Gastroesophageal sphincter (tissue), 4 donors: ENCODE measurements at regions not wholly inside any gene's neighbourhood (a gene's known extent, or its start where the extent isn't known, plus 50 kb on each side); places are given as distances from the start of the nearest gene placed in this dataset.

ENCODE experiments used
- ATAC-seq: fragments of 150-250 bp; one replicate; pipeline ENCODE4 v1.9.1; 2016; ENCODE audit warnings: mild to moderate bottlenecking, moderate library complexity
- H3K27ac ChIP-seq, 4 donors: fragments of 200-600 bp; sonication (generic) in 3 of 4; 1 replicate in 3 of 4; 2 replicates in 1 of 4; pipeline ENCODE4 v1.5.1; 2016 to 2019
- H3K27me3 ChIP-seq: fragments of 200-600 bp; sonication (generic); one replicate; pipeline ENCODE4 v1.5.1; 2019
- H3K36me3 ChIP-seq, 2 donors: fragments of 200-600 bp; sonication (generic); one replicate each; pipeline ENCODE4 v1.5.1; 2019; ENCODE audit warnings: control low read depth in 1 of 2
- H3K4me1 ChIP-seq, 3 donors: fragments of 200-600 bp; sonication (generic); 1 replicate in 2 of 3; 2 replicates in 1 of 3; pipeline ENCODE4 v1.5.1; 2016 to 2019; ENCODE audit warnings: control low read depth in 2 of 3
- H3K4me3 ChIP-seq, 2 donors: fragments of 200-600 bp; sonication (generic); one replicate each; pipeline ENCODE4 v1.5.1; 2019; ENCODE audit warnings: mild to moderate bottlenecking in 1 of 2, moderate library complexity in 1 of 2
- H3K9me3 ChIP-seq, 3 donors: fragments of 200-600 bp; sonication (generic); one replicate each; pipeline ENCODE4 v1.5.1; 2017 to 2019; ENCODE audit warnings: control low read depth in 2 of 3
- EP300 ChIP-seq: sonication (generic); formaldehyde crosslinking; IDR thresholded peaks from one replicate; pipeline ENCODE4 v1.6.1; 2017; ENCODE audit warnings: antibody characterized with exemption, mild to moderate bottlenecking
- POLR2A ChIP-seq, 2 donors: fragments of 450-650 bp; IDR thresholded peaks; one replicate each; pipeline ENCODE4 v1.6.1; 2017; ENCODE audit warnings: antibody characterized with exemption in 2 of 2, mild to moderate bottlenecking in 2 of 2, moderate library complexity in 1 of 2
- POLR2AphosphoS5 ChIP-seq: sonication (generic); formaldehyde crosslinking; IDR thresholded peaks from one replicate; pipeline ENCODE4 v1.6.1; 2017; ENCODE audit warnings: antibody characterized with exemption
- WGBS, 2 donors: methylation state at CpG; one replicate each; pipeline ENCODE4 v1.1.5; 2018; ENCODE audit warnings: low coverage in 1 of 2; 5-methylcytosine and 5-hydroxymethylcytosine counted together
- TF ChIP-seq, protein P1 (sequence below), 4 experiments: fragments of 200-600 bp in 2 of 4; fragments of 450-650 bp in 2 of 4; sonication (generic) in 1 of 4; IDR thresholded peaks; one replicate each; pipeline ENCODE4 v1.5.1; 2017 to 2019; ENCODE audit warnings: antibody characterized with exemption in 4 of 4, mild to moderate bottlenecking in 2 of 4, moderate library complexity in 2 of 4

DNA sequence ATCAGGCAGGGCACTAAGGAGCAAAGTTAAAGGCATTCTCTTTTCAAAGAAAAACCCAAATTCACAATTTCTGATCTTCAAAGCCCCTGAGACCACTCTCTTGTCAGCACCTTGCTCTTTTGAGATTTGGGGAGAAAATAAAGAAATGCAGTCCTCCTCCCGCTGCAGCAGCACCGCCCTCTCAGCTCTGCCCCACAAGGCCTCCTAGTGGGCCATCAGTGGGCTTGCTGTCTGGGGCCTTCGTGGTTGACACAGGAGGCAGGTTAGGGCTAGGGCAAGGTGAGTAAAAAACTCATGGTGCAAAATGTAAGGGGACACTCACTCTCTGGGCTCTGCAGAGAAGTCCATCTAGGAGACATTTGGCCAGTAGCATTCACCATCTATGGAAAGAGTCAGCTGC, 67.4 kb upstream of the CTTNBP2NL start:
- WGBS, 2 donors: 100% methylated on average over 1 of the region's 3 CpGs; no CpG with 5 or more reads in 1 of the 2 donors
- no peak overlapping the region for H3K27ac ChIP-seq
- H3K27me3 ChIP-seq: no peaks in the 10 kb centered on the region
- no peak overlapping the region for H3K4me3 ChIP-seq
- TF ChIP-seq POLR2A (IDR thresholded peaks at IDR 0.05) (no peak), EP300 (no peak), POLR2AphosphoS5 (no peak)
- TF ChIP-seq, protein P1, sequence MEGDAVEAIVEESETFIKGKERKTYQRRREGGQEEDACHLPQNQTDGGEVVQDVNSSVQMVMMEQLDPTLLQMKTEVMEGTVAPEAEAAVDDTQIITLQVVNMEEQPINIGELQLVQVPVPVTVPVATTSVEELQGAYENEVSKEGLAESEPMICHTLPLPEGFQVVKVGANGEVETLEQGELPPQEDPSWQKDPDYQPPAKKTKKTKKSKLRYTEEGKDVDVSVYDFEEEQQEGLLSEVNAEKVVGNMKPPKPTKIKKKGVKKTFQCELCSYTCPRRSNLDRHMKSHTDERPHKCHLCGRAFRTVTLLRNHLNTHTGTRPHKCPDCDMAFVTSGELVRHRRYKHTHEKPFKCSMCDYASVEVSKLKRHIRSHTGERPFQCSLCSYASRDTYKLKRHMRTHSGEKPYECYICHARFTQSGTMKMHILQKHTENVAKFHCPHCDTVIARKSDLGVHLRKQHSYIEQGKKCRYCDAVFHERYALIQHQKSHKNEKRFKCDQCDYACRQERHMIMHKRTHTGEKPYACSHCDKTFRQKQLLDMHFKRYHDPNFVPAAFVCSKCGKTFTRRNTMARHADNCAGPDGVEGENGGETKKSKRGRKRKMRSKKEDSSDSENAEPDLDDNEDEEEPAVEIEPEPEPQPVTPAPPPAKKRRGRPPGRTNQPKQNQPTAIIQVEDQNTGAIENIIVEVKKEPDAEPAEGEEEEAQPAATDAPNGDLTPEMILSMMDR (IDR thresholded peaks at IDR 0.05): no peak
- ATAC-seq: no peak
- H3K4me1 ChIP-seq: peaks cover 0 to 32% (median 0%) of the 10 kb centered on the region in 3 donors
- no peaks in the 10 kb centered on the region for H3K9me3 ChIP-seq
- H3K36me3 ChIP-seq: no peaks in the 10 kb centered on the region

DNA sequence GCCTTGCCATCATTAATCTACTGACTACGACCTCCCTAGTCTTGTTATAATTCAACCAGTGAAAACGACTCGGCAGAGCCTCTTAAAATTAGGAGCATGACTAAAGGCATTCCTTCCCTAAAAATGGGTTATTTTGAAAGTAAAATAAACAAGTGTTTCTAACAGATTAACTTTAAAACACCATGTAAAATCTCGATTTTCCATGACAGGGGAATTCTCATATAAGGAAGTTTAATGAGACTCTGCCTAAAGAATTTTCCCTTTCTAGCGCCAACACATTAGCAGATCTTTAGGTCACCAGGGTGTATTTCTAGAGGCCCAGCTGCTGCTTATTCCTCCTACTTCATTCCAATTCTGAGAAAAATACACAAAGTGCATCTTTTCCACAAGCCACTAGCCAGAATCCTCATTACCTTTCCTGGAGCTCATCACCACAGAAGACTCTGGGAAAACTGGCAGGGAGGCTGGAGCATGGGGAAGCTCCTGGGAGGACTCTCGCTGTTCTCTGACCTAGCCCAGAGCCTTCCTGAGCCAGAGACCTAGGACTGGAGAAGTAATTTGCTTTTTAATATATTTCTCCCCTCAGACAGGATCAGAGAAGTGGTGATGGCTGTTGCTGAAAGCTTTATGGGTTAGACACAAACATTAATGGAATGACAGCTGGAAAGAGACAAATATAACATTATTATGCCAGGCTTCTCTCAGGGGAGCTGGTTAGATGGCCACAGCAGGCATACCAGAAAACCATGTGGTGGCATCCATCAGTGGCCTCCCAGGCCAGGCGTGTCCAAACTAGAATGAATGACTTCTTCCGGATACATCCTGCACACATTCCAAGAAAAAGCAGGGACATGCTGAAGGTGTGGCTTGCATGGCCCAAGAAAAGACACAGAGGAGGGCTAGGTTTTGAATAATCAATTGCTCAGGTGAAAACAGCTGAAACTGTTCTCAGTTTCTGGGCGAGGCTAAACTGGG, 63.6 kb upstream of the CTTNBP2NL start:
- H3K36me3 ChIP-seq: no peaks in the 10 kb centered on the region
- no peaks in the 10 kb centered on the region for H3K27me3 ChIP-seq
- WGBS, 2 donors: 55 to 67% methylated on average over 8 of the region's 9 CpGs
- TF ChIP-seq POLR2AphosphoS5 (peak; percentile 21), POLR2A (IDR thresholded peaks at IDR 0.05) (no peak)
- no peak overlapping the region for H3K4me3 ChIP-seq
- ATAC-seq: no peak
- peaks cover 0 to 12% (median 6%) of the 10 kb centered on the region in 3 donors for H3K4me1 ChIP-seq
- H3K27ac ChIP-seq: no peak overlapping the region
- H3K9me3 ChIP-seq: no peaks in the 10 kb centered on the region

DNA sequence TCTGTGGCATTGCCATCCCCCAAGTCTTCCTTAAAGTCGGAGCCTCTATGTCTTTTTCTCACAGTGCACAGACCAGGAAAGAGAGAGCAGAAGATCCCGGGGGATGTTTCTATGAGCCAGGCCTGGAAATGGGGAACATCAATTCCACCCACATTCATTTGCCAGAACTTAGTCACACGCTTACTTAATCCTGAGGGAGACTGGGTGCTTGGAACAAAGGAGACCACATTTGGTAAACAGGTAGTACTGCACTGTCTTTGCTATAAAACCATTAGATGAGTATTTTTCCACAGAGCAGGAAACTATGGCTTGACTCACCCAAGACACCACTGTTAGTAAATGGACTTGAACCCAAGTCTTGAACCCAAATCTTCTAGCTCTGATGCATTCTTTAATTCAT, 60.7 kb upstream of the CTTNBP2NL start:
- ATAC-seq: no peak
- H3K36me3 ChIP-seq: no peaks in the 10 kb centered on the region
- no peak overlapping the region for H3K27ac ChIP-seq
- no peaks in the 10 kb centered on the region for H3K9me3 ChIP-seq
- TF ChIP-seq POLR2A (IDR thresholded peaks at IDR 0.05): no peak
- TF ChIP-seq POLR2AphosphoS5: no peak
- TF ChIP-seq, protein P1 (IDR thresholded peaks at IDR 0.05): no peak
- TF ChIP-seq EP300: no peak
- H3K4me1 ChIP-seq: peaks cover 0 to 12% (median 6%) of the 10 kb centered on the region in 3 donors
- 50 to 80% methylated on average over 1 to 3 of the region's 3 CpGs for WGBS, 2 donors
- no peaks in the 10 kb centered on the region for H3K27me3 ChIP-seq
- no peak overlapping the region for H3K4me3 ChIP-seq

DNA sequence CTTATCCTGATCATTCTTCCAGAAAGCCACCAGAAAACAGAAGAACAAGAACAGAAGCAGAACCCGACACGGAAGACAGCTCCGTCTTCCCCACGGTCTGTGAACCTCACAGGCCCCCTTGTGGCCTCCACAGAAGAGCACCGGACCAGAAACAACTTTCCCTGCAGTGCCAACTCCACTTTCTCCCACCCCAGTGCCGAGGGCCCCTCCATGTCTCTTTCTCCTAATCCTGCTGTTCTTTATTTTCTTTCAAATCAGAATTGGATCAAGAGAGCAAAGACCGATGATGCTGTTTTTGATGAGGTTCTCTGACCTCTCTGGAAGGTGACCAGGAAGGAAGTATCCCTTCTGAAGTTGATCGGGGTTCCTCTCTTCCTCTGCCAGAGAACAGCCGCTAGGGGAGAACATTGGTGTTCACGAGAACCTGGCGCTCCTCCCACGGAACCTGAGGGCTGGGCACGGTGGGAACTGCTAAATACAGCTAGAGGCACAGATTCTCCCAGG, 58.9 kb upstream of the CTTNBP2NL start:
- peak; percentile 77 for ATAC-seq
- TF ChIP-seq, protein P1 (IDR thresholded peaks at IDR 0.05): peak; percentile 47 to 81 (median 76)
- no peak for TF ChIP-seq EP300
- WGBS, 2 donors: 18 to 30% methylated on average over 7 to 12 of the region's 13 CpGs

DNA sequence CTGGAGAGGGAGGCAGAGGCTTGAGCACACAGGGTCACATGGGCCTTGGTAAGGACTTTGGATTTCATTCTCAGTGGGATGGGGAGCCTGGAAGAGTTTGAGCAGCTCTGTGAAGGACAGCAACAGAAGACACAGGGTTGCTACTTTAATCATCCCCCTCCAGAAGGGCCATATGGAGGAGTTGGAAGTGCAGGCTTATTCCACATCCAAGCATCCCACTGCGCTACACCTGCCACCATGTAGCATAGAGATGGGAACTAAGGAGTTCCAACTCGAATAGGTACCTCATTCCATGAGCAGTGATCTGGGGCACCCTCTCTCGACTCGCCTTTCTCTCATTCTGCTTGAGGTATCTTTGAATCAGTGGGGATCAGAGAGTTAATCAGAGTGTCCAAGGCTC, 54.0 kb upstream of the CTTNBP2NL start:
- 88 to 96% methylated on average over 3 to 4 of the region's 4 CpGs for WGBS, 2 donors
- Histone ChIP-seq H3K9me3 (no peaks in the 10 kb centered on the region), H3K4me3 (no peak overlapping the region), H3K27ac (no peak overlapping the region), H3K36me3 (no peaks in the 10 kb centered on the region), H3K4me1 (peaks cover 0 to 11% (median 2%) of the 10 kb centered on the region in 3 donors), H3K27me3 (no peaks in the 10 kb centered on the region)
- no peak for ATAC-seq
- TF ChIP-seq, protein P1 (IDR thresholded peaks at IDR 0.05): no peak
- TF ChIP-seq EP300 (no peak), POLR2A (IDR thresholded peaks at IDR 0.05) (no peak), POLR2AphosphoS5 (no peak)

More for the DNA sequence above, 58.9 kb upstream of the CTTNBP2NL start:
- H3K4me1 ChIP-seq: peaks cover 0 to 12% (median 6%) of the 10 kb centered on the region in 3 donors
- H3K27ac ChIP-seq: no peak overlapping the region
- H3K4me3 ChIP-seq: no peak overlapping the region
- no peaks in the 10 kb centered on the region for H3K9me3 ChIP-seq
- H3K36me3 ChIP-seq: no peaks in the 10 kb centered on the region
- H3K27me3 ChIP-seq: no peaks in the 10 kb centered on the region
